K562 (cell line): ENCODE measurements at regions not wholly inside any gene's neighbourhood (a gene's known extent, or its start where the extent isn't known, plus 50 kb on each side); places are given as distances from the start of the nearest gene placed in this dataset.
A peak's percentile ranks its signal among the peaks of the same experiment; 100 is the strongest.

Source experiments
- CBX5 ChIP-seq: IDR thresholded peaks from 2 replicates; pipeline ENCODE4 v1.6.1; 2014; ENCODE audit warnings: low read depth, borderline replicate concordance
- CXXC5 ChIP-seq: fragments of 250-450 bp; sonication (Bioruptor Pico); IDR thresholded peaks from 2 replicates; pipeline ENCODE4 v1.8.0; 2022; ENCODE audit warnings: inconsistent platforms, mild to moderate bottlenecking, moderate library complexity
- FIP1L1 ChIP-seq: fragments of 200-400 bp; formaldehyde crosslinking; IDR thresholded peaks from 2 replicates; pipeline ENCODE4 v1.6.1; 2018; ENCODE audit warnings: mild to moderate bottlenecking, low read depth, low read length; ENCODE audit not compliant: poor library complexity, severe bottlenecking
- FOXJ3 ChIP-seq: sonication (generic); formaldehyde crosslinking; IDR thresholded peaks from 2 replicates; pipeline ENCODE4 v1.4.0; 2020; ENCODE audit warnings: mild to moderate bottlenecking, missing genetic modification reagents
- HOXB6 ChIP-seq: fragments of 250-450 bp; sonication (Bioruptor Pico); IDR thresholded peaks from 2 replicates; pipeline ENCODE4 v1.5.1; 2022; ENCODE audit warnings: mild to moderate bottlenecking, borderline replicate concordance
- KAT2B ChIP-seq: IDR thresholded peaks from one replicate; pipeline ENCODE4 v1.6.1; 2012; ENCODE audit warnings: low read depth, mild to moderate bottlenecking, control low read depth, inconsistent platforms, low read length, moderate library complexity
- MTA2 ChIP-seq: fragments of 450-650 bp; IDR thresholded peaks from 2 replicates; pipeline ENCODE4 v1.6.1; 2016; ENCODE audit warnings: low read depth
- NCOA1 ChIP-seq: fragments of 450-650 bp; IDR thresholded peaks from 2 replicates; pipeline ENCODE4 v1.6.1; 2016; ENCODE audit warnings: low read depth
- NFXL1 ChIP-seq: fragments of 450-650 bp; formaldehyde crosslinking; IDR thresholded peaks from 2 replicates; pipeline ENCODE4 v1.4.0; 2021; ENCODE audit warnings: mild to moderate bottlenecking
- NUFIP1 ChIP-seq: fragments of 450-650 bp; IDR thresholded peaks from 2 replicates; pipeline ENCODE4 v1.6.1; 2018; ENCODE audit not compliant: partially characterized antibody
- PML ChIP-seq: IDR thresholded peaks from 2 replicates; pipeline ENCODE4 v1.6.1; 2012; ENCODE audit warnings: low read length, inconsistent platforms
- RAD51 ChIP-seq: fragments of 450-650 bp; IDR thresholded peaks from 2 replicates; pipeline ENCODE4 v1.7.1; 2016; ENCODE audit warnings: low read depth, mild to moderate bottlenecking, borderline replicate concordance
- RNF2 ChIP-seq: sonication (generic); IDR thresholded peaks from 2 replicates; pipeline ENCODE4 v1.6.1; 2016
- SIX5 ChIP-seq, 2 experiments: IDR thresholded peaks; 2 replicates each; pipeline ENCODE4 v1.6.1; 2011; ENCODE audit warnings: low read length in 2 of 2, borderline replicate concordance in 1 of 2, low read depth in 1 of 2, mild to moderate bottlenecking in 1 of 2, moderate library complexity in 1 of 2; ENCODE audit not compliant: insufficient read depth in 1 of 2
- SMAD3 ChIP-seq: fragments of 450-650 bp; formaldehyde crosslinking; conservative IDR thresholded peaks from 2 replicates; pipeline ENCODE4 v1.4.0; 2020; ENCODE audit warnings: mild to moderate bottlenecking
- SUPT5H ChIP-seq: fragments of 450-650 bp; IDR thresholded peaks from 2 replicates; pipeline ENCODE4 v1.6.1; 2016
- ZFP30 ChIP-seq: fragments of 250-450 bp; sonication (Bioruptor Pico); IDR thresholded peaks from 2 replicates; pipeline ENCODE4 v1.8.0; 2022; ENCODE audit warnings: moderate library complexity, mild to moderate bottlenecking, inconsistent platforms, borderline replicate concordance
- TF ChIP-seq, protein P1 (sequence below): fragments of 250-450 bp; sonication (Bioruptor Pico); IDR thresholded peaks from 2 replicates; pipeline ENCODE4 v1.4.0; 2020
- TF ChIP-seq, protein P2 (sequence below): sonication (generic); IDR thresholded peaks from 2 replicates; pipeline ENCODE4 v1.6.1; 2016
- TF ChIP-seq, protein P3 (sequence below): sonication (generic); formaldehyde crosslinking; IDR thresholded peaks from 2 replicates; pipeline ENCODE4 v1.8.1; 2023; ENCODE audit warnings: mild to moderate bottlenecking, missing genetic modification reagents
- TF ChIP-seq, protein P4 (sequence below): fragments of 250-450 bp; sonication (Bioruptor Pico); IDR thresholded peaks from 2 replicates; pipeline ENCODE4 v1.5.0; 2020; ENCODE audit warnings: mild to moderate bottlenecking

DNA sequence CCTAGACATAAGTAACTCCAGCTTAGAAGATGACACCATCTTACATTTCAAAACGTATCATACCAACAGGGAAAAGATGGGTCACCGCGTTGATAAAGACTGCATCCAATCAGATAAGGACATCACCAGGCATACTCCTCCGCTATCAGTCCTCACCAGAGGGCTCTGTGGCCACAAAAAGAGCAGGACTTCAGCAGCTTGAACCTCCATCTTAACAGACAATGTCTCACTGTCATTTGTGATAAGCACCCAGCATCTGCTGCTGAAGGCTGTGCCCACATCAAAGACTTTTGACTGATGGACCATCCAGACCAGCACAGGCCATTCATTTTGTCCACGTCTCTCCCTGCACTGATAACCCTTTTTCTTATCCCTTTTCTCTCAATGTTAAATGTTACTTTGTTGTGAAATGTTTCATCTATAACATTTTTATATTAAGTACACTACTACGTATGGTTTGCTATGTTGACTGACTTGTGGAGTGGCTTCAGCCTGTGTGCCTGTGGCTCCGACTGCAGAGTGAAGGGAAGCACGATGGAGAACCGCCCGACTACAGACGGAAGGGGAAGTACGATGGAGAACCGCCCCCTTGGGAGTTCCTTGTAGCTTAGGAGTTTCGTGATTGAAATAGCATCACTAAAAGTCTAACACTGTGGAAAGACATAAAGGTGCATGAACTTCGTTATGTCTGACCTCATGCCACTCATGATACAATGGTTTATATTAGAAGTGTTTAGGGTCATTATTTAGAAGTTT lies 595.4 kb upstream of the AGA start (continued):
- no peak for TF ChIP-seq SIX5 (IDR thresholded peaks at IDR 0.05; ENCODE audit: borderline replicate concordance in 1 of 2, insufficient read depth in 1 of 2, low read depth in 1 of 2, low read length in 2 of 2)
- TF ChIP-seq NFXL1, result 0 out of 2 replicates have a peak, but pooled peaks have one; percentile 52
- TF ChIP-seq, protein P1, sequence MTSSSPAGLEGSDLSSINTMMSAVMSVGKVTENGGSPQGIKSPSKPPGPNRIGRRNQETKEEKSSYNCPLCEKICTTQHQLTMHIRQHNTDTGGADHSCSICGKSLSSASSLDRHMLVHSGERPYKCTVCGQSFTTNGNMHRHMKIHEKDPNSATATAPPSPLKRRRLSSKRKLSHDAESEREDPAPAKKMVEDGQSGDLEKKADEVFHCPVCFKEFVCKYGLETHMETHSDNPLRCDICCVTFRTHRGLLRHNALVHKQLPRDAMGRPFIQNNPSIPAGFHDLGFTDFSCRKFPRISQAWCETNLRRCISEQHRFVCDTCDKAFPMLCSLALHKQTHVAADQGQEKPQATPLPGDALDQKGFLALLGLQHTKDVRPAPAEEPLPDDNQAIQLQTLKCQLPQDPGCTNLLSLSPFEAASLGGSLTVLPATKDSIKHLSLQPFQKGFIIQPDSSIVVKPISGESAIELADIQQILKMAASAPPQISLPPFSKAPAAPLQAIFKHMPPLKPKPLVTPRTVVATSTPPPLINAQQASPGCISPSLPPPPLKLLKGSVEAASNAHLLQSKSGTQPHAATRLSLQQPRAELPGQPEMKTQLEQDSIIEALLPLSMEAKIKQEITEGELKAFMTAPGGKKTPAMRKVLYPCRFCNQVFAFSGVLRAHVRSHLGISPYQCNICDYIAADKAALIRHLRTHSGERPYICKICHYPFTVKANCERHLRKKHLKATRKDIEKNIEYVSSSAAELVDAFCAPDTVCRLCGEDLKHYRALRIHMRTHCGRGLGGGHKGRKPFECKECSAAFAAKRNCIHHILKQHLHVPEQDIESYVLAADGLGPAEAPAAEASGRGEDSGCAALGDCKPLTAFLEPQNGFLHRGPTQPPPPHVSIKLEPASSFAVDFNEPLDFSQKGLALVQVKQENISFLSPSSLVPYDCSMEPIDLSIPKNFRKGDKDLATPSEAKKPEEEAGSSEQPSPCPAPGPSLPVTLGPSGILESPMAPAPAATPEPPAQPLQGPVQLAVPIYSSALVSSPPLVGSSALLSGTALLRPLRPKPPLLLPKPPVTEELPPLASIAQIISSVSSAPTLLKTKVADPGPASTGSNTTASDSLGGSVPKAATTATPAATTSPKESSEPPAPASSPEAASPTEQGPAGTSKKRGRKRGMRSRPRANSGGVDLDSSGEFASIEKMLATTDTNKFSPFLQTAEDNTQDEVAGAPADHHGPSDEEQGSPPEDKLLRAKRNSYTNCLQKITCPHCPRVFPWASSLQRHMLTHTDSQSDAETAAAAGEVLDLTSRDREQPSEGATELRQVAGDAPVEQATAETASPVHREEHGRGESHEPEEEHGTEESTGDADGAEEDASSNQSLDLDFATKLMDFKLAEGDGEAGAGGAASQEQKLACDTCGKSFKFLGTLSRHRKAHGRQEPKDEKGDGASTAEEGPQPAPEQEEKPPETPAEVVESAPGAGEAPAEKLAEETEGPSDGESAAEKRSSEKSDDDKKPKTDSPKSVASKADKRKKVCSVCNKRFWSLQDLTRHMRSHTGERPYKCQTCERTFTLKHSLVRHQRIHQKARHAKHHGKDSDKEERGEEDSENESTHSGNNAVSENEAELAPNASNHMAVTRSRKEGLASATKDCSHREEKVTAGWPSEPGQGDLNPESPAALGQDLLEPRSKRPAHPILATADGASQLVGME, result peak; percentile 52; the same call in 1 of the 2 replicates
- TF ChIP-seq FOXJ3 (CRISPR knock-in tag), result no peak
- peak; percentile 92 for TF ChIP-seq PML
- TF ChIP-seq NCOA1, result peak; percentile 75
- TF ChIP-seq, protein P2, sequence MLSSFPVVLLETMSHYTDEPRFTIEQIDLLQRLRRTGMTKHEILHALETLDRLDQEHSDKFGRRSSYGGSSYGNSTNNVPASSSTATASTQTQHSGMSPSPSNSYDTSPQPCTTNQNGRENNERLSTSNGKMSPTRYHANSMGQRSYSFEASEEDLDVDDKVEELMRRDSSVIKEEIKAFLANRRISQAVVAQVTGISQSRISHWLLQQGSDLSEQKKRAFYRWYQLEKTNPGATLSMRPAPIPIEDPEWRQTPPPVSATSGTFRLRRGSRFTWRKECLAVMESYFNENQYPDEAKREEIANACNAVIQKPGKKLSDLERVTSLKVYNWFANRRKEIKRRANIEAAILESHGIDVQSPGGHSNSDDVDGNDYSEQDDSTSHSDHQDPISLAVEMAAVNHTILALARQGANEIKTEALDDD, result no peak
- peak; percentile 90 for TF ChIP-seq SMAD3 (CRISPR knock-in tag)
- peak; percentile 64; the same call in 1 of the 2 replicates for TF ChIP-seq CXXC5 (CRISPR knock-in tag)
- TF ChIP-seq RAD51, result no peak
- TF ChIP-seq CBX5, result no peak
- TF ChIP-seq, protein P3, sequence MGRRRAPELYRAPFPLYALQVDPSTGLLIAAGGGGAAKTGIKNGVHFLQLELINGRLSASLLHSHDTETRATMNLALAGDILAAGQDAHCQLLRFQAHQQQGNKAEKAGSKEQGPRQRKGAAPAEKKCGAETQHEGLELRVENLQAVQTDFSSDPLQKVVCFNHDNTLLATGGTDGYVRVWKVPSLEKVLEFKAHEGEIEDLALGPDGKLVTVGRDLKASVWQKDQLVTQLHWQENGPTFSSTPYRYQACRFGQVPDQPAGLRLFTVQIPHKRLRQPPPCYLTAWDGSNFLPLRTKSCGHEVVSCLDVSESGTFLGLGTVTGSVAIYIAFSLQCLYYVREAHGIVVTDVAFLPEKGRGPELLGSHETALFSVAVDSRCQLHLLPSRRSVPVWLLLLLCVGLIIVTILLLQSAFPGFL (CRISPR knock-in tag), result no peak
- no peak for TF ChIP-seq RNF2
- TF ChIP-seq ZFP30, result no peak
- no peak for TF ChIP-seq FIP1L1
- no peak for TF ChIP-seq NUFIP1
- TF ChIP-seq MTA2, result peak; percentile 93
- TF ChIP-seq SUPT5H, result no peak
- TF ChIP-seq, protein P4, sequence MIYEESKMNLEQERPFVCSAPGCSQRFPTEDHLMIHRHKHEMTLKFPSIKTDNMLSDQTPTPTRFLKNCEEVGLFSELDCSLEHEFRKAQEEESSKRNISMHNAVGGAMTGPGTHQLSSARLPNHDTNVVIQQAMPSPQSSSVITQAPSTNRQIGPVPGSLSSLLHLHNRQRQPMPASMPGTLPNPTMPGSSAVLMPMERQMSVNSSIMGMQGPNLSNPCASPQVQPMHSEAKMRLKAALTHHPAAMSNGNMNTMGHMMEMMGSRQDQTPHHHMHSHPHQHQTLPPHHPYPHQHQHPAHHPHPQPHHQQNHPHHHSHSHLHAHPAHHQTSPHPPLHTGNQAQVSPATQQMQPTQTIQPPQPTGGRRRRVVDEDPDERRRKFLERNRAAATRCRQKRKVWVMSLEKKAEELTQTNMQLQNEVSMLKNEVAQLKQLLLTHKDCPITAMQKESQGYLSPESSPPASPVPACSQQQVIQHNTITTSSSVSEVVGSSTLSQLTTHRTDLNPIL (CRISPR knock-in tag), result 0 out of 2 replicates have a peak, but pooled peaks have one; percentile 50
- no peak for TF ChIP-seq HOXB6 (CRISPR knock-in tag)
- no peak for TF ChIP-seq KAT2B
